HG03039 (cell line): ENCODE measurements at regions not wholly inside any gene's neighbourhood (a gene's known extent, or its start where the extent isn't known, plus 50 kb on each side); places are given as distances from the start of the nearest gene placed in this dataset.

Experiments
- ATAC-seq: cut with Tn5 transposase; IDR thresholded peaks from one replicate; pipeline ENCODE4 v1.9.1; 2021; ENCODE audit warnings: mild to moderate bottlenecking, moderate library complexity; ENCODE audit not compliant: unreplicated experiment

GRCh38 chr2:22741216-22741615, 643.8 kb upstream of the KLHL29 start:
- ATAC-seq: no peak

DNA sequence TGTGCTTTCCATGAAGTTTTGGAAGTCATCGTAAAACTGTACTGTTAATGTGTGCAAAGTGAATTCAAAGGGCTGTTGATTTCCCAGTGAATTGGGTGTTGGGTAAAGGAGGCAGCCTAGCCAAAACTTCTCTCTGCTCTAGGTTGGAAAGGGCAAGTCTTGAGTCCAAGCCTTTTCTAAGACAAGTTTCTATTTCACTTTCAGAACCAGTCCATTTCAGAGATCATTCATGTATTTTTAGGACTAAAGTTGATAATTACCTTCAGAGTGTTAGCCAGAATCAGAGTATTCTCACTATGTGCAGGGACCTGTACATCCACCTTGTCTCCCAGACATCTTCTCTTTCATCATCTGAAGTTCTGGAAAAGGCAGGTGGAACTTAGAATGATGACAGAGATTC, 636.1 kb upstream of the KLHL29 start:
- ATAC-seq: no peak

GRCh38 chr2:22753476-22753875, 631.5 kb upstream of the KLHL29 start:
- no peak for ATAC-seq

GRCh38 chr2:22756276-22757043, 628.5 kb upstream of the KLHL29 start:
- no peak for ATAC-seq

- no peak for ATAC-seq
Observed at GRCh38 chr2:22769497-22769896, 615.5 kb upstream of the KLHL29 start.

- ATAC-seq: no peak
Observed at GRCh38 chr2:22784566-22784965, 600.4 kb upstream of the KLHL29 start.

GRCh38 chr2:22786817-22787216, 598.2 kb upstream of the KLHL29 start:
- ATAC-seq: no peak

GRCh38 chr2:22787745-22788144, 597.2 kb upstream of the KLHL29 start:
- ATAC-seq: no peak

DNA sequence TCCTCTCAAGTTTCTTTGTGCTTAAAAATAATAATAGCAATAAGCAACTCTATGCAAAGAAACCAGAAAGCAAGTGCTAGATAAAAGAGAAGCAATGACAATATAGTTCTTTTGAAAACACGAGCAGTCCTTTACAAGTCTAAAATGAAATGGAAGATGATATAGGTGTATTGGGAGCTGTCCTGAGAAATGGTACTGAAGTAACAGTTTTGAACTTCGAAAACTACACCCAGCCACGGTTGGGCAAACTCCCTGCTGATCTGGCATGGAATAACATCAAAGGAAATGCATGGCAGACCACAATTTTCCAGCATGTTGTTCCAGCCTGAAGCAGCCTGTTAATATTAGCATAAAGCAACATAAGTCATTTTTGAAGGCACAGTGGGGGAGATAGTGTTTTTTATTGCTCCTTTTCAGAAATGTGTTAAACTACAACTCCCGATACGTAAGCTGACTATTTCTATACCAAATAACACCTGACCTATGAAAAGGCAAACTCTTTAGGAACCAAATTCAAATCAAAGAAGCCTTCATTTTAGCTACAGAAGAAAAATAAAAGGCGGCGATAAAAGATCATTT, 596.1 kb upstream of the KLHL29 start:
- ATAC-seq: no peak

GRCh38 chr2:22795287-22795866, 589.6 kb upstream of the KLHL29 start:
- ATAC-seq: no peak

- no peak for ATAC-seq
Observed at GRCh38 chr2:22798386-22798785, 586.6 kb upstream of the KLHL29 start.

- ATAC-seq: no peak
Observed at GRCh38 chr2:22800412-22800811, 584.6 kb upstream of the KLHL29 start.

DNA sequence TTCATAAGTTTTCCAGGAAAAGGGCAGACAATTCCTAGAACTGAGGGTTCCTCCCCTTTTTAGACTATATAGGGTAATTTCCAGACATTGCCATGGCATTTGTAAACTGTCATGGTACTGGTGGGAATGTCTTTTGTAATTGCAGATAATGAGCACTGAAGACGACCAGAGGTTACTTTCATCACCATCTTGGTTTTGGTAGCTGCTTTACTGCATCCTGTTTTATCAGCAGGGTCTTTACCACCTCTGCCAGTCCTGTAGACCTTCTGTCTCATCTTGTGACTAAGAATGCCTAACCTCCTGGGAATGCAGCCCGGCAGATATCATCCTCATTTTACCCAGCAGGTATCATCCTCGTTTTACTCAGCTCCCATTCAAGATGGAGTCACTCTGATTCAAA, 583.9 kb upstream of the KLHL29 start:
- no peak for ATAC-seq

- no peak for ATAC-seq
Observed at GRCh38 chr2:22801970-22802369, 583.0 kb upstream of the KLHL29 start.

DNA sequence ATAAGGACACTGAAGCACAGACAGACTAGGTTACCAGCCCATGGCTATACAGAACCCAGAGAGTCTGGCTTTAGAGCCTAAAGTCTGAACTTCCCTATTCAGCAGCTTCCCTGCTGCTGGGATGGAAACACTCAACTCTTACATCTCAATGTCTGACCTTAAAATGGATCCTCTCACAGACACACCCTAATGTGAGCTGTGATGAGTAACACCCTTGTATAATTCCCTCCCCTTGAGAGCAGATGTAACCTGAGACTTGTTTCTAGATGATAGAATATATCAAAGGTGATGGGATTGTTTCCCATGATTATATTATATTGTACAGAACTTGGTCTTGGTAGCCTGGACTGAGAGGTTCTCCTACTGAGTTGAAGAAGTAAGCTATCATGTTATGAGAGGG, 577.1 kb upstream of the KLHL29 start:
- no peak for ATAC-seq

DNA sequence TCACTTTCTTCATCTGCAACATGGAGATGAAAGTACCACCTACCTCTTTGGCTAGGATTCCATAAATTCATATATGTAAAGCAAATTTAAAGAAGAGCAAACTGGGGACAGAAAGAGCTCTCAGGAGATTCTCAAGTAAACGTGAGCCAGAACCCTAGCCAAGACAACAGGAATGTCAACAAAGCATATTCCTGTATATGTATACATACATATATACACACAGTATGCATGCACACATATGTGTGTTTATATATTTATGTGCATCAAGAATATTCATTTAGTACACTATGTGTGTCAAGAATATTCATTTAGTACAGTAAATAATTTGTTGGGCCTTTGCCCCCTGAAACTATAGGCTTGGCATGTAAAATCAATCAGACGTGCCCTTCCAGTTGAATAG, 574.4 kb upstream of the KLHL29 start:
- no peak for ATAC-seq

- ATAC-seq: no peak
Observed at GRCh38 chr2:22812065-22812680, 572.8 kb upstream of the KLHL29 start.

GRCh38 chr2:22817197-22817596, 567.8 kb upstream of the KLHL29 start:
- no peak for ATAC-seq

GRCh38 chr2:22821458-22821857, 563.5 kb upstream of the KLHL29 start:
- no peak for ATAC-seq

DNA sequence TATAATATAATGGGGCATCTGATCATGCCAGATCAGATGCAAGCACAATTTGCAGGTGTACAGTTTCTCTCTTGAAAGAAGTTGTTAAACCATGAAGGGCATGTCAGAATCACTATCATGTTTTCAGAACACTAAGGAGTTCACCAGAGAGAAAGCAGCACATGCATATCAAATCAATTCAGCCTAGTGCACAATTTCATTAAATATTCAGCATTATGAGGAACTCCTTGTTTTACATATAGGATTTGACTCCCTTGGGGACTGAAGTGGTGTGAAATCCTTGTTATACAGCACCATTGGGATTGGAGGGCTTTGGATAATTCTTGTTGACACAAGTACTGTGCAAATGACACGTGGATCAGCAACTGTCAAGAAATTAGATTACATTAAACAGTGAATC, 562.1 kb upstream of the KLHL29 start:
- ATAC-seq: no peak

DNA sequence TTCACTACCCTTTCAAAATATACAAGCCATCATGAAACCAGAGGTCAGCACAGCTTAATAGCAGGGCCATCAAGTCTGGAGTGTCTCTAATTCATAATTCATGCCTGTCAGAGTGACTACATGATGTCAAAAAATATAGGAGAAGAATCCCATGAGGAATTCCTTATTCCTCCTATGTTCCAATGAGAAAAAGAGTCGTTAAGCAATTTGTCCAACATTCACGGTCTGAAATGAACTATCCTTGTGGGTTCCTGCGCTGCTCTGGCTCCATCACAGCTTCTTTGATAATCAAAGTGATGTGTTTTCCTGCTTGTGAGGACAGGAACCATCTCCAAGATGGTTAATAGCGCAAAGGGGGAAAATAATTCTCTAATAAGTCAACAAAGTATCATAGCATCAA, 560.4 kb upstream of the KLHL29 start:
- ATAC-seq: no peak

- ATAC-seq: no peak
Observed at GRCh38 chr2:22826703-22827102, 558.3 kb upstream of the KLHL29 start.
